ENCODE measurements at regions not wholly inside any gene's neighbourhood (a gene's known extent, or its start where the extent isn't known, plus 50 kb on each side); places are given as distances from the start of the nearest gene placed in this dataset.

DNA sequence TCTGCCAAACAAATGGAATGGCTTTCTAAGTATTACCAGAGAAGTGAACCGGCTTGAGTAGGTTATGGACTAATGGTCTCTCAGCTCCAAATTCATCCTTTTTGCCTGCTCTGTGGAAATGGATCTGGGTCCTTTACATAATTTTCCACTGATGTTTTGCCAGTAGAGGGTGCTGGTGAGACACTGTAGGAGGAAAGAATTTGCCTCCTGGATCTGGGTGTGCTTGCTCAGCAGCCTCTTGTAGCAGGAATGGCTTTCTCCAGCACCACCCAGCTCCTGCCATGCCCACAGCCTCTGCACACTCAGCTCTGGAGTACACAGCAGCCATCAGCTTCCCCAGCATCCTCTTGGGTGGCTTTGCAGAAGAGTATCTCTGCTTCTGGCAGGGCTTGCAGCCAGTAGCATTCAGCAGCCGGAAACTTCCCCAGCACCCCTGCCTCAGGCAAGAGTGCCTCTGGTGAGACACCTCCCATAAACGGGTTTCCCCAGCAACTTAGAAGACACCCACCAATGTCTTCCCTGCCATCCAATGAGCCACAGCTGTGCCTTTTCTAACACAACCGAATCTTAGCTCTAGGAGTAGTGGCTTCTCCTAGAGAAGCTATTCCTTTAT lies 235.0 kb upstream of the PLPP4 start:
- no peak overlapping the region for H3K4me3 Mint-ChIP-seq
- H3K27ac Mint-ChIP-seq, result no peak overlapping the region
- H3K4me1 Mint-ChIP-seq, result no peaks in the 10 kb centered on the region
- CTCF ChIA-PET, result interaction anchor here (0.5 to 2.4 kb wide), 44 partner anchors 11 to 513 kb away, joined by 3 to 53 read pairs (median 3); no protein-coding TSS in a partner anchor
- TF ChIP-seq, protein P1, sequence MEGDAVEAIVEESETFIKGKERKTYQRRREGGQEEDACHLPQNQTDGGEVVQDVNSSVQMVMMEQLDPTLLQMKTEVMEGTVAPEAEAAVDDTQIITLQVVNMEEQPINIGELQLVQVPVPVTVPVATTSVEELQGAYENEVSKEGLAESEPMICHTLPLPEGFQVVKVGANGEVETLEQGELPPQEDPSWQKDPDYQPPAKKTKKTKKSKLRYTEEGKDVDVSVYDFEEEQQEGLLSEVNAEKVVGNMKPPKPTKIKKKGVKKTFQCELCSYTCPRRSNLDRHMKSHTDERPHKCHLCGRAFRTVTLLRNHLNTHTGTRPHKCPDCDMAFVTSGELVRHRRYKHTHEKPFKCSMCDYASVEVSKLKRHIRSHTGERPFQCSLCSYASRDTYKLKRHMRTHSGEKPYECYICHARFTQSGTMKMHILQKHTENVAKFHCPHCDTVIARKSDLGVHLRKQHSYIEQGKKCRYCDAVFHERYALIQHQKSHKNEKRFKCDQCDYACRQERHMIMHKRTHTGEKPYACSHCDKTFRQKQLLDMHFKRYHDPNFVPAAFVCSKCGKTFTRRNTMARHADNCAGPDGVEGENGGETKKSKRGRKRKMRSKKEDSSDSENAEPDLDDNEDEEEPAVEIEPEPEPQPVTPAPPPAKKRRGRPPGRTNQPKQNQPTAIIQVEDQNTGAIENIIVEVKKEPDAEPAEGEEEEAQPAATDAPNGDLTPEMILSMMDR (IDR thresholded peaks at IDR 0.05), result peak; percentile 67
- no peak for TF ChIP-seq ZNF232 (CRISPR knock-in tag; IDR thresholded peaks at IDR 0.05)
- no peaks in the 10 kb centered on the region; the same call in 1 of the 2 replicates for H3K36me3 Mint-ChIP-seq
- peaks cover 13% of the 10 kb centered on the region for H3K9me3 Mint-ChIP-seq
- ATAC-seq (peak; percentile 99), DNase-seq (ENCODE audit: low spot score) (peak; percentile 58)
- no peaks in the 10 kb centered on the region for H3K27me3 Mint-ChIP-seq (ENCODE audit: low read depth)
- POLR2A ChIA-PET, result no interaction called here

DNA sequence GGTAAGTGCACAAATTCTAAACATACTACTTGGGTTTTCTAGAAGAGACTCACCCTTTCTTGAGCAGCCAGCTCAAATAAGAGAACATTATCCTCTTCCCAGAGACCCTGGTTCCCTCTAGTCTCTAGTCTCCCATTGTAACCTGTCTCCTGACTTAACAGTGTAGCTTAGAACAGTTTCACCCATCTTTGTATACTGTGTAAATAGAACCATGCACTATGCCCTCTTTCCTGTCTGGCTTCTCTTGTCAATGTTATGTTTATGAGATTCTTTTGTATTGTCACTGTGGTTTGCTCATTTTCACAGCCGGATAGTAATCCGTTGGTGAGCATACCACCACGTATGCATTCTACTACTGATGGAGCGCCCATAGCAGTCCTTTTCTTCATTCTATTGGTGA lies 227.4 kb upstream of the PLPP4 start:
- Mint-ChIP-seq H3K9me3 (peaks cover 22% of the 10 kb centered on the region), H3K4me1 (no peaks in the 10 kb centered on the region), H3K4me3 (no peak overlapping the region), H3K27ac (no peak overlapping the region), H3K27me3 (ENCODE audit: low read depth) (no peaks in the 10 kb centered on the region), H3K36me3 (no peaks in the 10 kb centered on the region; the same call in 1 of the 2 replicates)
- ChIA-PET CTCF (no interaction called here), POLR2A (no interaction called here)
- DNase-seq (ENCODE audit: low spot score), result no peak
- TF ChIP-seq TEAD4 (CRISPR knock-in tag; IDR thresholded peaks at IDR 0.05), result no peak
- TF ChIP-seq, protein P2, sequence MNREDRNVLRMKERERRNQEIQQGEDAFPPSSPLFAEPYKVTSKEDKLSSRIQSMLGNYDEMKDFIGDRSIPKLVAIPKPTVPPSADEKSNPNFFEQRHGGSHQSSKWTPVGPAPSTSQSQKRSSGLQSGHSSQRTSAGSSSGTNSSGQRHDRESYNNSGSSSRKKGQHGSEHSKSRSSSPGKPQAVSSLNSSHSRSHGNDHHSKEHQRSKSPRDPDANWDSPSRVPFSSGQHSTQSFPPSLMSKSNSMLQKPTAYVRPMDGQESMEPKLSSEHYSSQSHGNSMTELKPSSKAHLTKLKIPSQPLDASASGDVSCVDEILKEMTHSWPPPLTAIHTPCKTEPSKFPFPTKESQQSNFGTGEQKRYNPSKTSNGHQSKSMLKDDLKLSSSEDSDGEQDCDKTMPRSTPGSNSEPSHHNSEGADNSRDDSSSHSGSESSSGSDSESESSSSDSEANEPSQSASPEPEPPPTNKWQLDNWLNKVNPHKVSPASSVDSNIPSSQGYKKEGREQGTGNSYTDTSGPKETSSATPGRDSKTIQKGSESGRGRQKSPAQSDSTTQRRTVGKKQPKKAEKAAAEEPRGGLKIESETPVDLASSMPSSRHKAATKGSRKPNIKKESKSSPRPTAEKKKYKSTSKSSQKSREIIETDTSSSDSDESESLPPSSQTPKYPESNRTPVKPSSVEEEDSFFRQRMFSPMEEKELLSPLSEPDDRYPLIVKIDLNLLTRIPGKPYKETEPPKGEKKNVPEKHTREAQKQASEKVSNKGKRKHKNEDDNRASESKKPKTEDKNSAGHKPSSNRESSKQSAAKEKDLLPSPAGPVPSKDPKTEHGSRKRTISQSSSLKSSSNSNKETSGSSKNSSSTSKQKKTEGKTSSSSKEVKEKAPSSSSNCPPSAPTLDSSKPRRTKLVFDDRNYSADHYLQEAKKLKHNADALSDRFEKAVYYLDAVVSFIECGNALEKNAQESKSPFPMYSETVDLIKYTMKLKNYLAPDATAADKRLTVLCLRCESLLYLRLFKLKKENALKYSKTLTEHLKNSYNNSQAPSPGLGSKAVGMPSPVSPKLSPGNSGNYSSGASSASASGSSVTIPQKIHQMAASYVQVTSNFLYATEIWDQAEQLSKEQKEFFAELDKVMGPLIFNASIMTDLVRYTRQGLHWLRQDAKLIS (CRISPR knock-in tag; IDR thresholded peaks at IDR 0.05; ENCODE audit: borderline replicate concordance), result no peak
- TF ChIP-seq TP53 (CRISPR knock-in tag; IDR thresholded peaks at IDR 0.05), result no peak
- TF ChIP-seq, protein P3, sequence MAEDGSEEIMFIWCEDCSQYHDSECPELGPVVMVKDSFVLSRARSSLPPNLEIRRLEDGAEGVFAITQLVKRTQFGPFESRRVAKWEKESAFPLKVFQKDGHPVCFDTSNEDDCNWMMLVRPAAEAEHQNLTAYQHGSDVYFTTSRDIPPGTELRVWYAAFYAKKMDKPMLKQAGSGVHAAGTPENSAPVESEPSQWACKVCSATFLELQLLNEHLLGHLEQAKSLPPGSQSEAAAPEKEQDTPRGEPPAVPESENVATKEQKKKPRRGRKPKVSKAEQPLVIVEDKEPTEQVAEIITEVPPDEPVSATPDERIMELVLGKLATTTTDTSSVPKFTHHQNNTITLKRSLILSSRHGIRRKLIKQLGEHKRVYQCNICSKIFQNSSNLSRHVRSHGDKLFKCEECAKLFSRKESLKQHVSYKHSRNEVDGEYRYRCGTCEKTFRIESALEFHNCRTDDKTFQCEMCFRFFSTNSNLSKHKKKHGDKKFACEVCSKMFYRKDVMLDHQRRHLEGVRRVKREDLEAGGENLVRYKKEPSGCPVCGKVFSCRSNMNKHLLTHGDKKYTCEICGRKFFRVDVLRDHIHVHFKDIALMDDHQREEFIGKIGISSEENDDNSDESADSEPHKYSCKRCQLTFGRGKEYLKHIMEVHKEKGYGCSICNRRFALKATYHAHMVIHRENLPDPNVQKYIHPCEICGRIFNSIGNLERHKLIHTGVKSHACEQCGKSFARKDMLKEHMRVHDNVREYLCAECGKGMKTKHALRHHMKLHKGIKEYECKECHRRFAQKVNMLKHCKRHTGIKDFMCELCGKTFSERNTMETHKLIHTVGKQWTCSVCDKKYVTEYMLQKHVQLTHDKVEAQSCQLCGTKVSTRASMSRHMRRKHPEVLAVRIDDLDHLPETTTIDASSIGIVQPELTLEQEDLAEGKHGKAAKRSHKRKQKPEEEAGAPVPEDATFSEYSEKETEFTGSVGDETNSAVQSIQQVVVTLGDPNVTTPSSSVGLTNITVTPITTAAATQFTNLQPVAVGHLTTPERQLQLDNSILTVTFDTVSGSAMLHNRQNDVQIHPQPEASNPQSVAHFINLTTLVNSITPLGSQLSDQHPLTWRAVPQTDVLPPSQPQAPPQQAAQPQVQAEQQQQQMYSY (CRISPR knock-in tag; IDR thresholded peaks at IDR 0.05), result no peak
- no peak for TF ChIP-seq GRHL2 (CRISPR knock-in tag; IDR thresholded peaks at IDR 0.05; ENCODE audit: insufficient replicate concordance, severe bottlenecking)
- TF ChIP-seq, protein P4, sequence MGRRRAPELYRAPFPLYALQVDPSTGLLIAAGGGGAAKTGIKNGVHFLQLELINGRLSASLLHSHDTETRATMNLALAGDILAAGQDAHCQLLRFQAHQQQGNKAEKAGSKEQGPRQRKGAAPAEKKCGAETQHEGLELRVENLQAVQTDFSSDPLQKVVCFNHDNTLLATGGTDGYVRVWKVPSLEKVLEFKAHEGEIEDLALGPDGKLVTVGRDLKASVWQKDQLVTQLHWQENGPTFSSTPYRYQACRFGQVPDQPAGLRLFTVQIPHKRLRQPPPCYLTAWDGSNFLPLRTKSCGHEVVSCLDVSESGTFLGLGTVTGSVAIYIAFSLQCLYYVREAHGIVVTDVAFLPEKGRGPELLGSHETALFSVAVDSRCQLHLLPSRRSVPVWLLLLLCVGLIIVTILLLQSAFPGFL (CRISPR knock-in tag; IDR thresholded peaks at IDR 0.05; ENCODE audit: borderline replicate concordance), result no peak
- TF ChIP-seq, protein P5, sequence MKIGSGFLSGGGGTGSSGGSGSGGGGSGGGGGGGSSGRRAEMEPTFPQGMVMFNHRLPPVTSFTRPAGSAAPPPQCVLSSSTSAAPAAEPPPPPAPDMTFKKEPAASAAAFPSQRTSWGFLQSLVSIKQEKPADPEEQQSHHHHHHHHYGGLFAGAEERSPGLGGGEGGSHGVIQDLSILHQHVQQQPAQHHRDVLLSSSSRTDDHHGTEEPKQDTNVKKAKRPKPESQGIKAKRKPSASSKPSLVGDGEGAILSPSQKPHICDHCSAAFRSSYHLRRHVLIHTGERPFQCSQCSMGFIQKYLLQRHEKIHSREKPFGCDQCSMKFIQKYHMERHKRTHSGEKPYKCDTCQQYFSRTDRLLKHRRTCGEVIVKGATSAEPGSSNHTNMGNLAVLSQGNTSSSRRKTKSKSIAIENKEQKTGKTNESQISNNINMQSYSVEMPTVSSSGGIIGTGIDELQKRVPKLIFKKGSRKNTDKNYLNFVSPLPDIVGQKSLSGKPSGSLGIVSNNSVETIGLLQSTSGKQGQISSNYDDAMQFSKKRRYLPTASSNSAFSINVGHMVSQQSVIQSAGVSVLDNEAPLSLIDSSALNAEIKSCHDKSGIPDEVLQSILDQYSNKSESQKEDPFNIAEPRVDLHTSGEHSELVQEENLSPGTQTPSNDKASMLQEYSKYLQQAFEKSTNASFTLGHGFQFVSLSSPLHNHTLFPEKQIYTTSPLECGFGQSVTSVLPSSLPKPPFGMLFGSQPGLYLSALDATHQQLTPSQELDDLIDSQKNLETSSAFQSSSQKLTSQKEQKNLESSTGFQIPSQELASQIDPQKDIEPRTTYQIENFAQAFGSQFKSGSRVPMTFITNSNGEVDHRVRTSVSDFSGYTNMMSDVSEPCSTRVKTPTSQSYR (CRISPR knock-in tag; IDR thresholded peaks at IDR 0.05), result no peak
- TF ChIP-seq, protein P6, sequence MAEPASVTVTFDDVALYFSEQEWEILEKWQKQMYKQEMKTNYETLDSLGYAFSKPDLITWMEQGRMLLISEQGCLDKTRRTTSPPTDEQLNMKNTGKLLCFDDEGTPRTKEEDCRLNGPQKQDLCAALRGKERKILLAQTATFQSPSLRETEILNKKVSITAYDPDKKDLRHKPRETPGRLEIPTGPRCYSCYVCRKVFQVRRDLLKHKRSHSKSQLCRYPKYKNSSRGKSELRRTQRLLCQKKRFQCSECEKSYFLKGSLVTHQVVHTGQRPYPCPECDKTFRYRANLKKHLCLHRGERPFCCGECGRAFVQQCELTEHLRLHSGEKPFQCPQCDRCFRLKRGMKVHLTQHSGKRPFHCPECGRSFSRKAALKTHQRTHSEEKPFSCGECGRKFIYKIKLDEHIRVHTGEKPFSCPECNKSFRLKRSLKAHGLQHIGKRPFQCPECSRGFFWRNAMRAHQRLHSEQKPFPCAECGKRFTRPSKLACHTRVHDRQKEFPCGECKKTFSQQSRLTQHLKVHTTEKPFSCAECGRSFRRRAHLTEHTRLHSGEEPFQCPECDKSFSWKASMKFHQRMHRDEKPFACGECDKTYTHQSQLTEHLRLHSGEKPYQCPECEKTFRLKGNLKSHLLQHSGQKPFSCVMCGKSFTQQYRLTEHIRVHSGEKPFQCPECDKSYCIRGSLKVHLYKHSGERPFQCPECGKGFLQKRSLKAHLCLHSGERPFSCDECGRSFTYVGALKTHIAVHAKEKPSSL (CRISPR knock-in tag; conservative IDR thresholded peaks at IDR 0.05), result no peak
- TF ChIP-seq, protein P7, sequence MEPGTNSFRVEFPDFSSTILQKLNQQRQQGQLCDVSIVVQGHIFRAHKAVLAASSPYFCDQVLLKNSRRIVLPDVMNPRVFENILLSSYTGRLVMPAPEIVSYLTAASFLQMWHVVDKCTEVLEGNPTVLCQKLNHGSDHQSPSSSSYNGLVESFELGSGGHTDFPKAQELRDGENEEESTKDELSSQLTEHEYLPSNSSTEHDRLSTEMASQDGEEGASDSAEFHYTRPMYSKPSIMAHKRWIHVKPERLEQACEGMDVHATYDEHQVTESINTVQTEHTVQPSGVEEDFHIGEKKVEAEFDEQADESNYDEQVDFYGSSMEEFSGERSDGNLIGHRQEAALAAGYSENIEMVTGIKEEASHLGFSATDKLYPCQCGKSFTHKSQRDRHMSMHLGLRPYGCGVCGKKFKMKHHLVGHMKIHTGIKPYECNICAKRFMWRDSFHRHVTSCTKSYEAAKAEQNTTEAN (CRISPR knock-in tag; IDR thresholded peaks at IDR 0.05), result no peak
- no peak for TF ChIP-seq JAZF1 (CRISPR knock-in tag; IDR thresholded peaks at IDR 0.05)
- TF ChIP-seq, protein P8, sequence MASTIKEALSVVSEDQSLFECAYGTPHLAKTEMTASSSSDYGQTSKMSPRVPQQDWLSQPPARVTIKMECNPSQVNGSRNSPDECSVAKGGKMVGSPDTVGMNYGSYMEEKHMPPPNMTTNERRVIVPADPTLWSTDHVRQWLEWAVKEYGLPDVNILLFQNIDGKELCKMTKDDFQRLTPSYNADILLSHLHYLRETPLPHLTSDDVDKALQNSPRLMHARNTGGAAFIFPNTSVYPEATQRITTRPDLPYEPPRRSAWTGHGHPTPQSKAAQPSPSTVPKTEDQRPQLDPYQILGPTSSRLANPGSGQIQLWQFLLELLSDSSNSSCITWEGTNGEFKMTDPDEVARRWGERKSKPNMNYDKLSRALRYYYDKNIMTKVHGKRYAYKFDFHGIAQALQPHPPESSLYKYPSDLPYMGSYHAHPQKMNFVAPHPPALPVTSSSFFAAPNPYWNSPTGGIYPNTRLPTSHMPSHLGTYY (CRISPR knock-in tag; IDR thresholded peaks at IDR 0.05), result no peak
- no peak for ATAC-seq
